Activated T-cell treated with anti-CD3 and anti-CD28 coated beads for 24 hours (primary cell): ENCODE measurements at regions not wholly inside any gene's neighbourhood (a gene's known extent, or its start where the extent isn't known, plus 50 kb on each side); places are given as distances from the start of the nearest gene placed in this dataset.
A peak's percentile ranks its signal among the peaks of the same experiment; 100 is the strongest.

ENCODE experiments used
- DNase-seq: peaks from one replicate; pipeline ENCODE4 v3.0.0-alpha.2; 2020; ENCODE audit warnings: low read depth

DNA sequence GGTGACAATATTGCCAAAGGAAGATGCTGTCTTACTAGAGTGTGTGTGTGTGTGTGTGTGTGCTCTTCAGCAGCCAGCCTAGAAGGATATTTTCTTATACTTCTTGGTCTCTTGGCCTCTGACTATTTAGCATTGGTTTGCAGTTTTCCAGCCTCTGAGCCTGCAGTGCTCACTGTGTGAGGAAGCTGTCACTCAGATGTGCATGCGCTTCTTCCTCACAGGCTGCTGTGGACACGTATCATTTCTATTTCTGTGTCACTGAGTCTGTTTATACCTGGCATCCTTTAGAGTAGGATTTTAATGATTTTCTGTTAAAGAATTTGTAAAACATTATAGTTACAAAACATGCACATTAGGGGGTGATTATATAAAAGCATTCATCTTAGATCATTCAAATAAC, 83.3 kb downstream of the ALDH8A1 start:
- no peak for DNase-seq

GRCh38 chr6:134864558-134864957, 85.3 kb downstream of the ALDH8A1 start:
- no peak for DNase-seq

DNA sequence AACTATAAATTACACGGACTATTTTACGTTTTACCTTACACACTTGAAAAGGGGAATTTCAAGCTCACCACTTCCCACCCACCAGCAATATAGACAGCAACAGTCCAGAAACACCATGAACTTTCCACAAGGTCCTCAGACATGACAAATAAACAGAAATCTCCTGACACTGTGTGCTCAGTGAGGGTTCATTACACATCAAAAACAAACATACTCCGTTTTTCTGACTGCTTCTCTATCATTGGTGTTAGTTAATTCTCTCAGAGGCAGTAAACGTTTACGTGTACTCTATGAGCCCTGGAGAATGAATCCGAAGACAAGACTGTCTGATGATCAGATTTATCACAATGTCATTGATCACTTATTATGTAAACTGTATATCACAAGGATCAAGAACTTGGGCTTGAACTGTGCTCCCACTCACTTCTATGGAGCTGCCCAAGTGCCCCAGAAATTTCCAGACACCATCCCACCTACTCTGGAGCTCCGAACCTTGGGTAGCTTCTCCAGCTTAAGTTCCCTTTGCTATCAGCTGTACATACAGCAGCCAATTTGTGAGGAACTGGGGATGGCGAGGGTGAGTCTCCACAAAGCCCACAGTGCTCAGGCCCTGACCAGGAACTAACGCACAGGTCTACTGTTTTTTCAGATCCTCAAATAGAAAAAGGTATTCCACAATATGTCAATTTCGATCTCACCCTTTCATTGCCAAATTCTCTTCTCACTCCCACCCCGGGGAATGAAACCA, 86.0 kb downstream of the ALDH8A1 start:
- DNase-seq, result no peak

DNA sequence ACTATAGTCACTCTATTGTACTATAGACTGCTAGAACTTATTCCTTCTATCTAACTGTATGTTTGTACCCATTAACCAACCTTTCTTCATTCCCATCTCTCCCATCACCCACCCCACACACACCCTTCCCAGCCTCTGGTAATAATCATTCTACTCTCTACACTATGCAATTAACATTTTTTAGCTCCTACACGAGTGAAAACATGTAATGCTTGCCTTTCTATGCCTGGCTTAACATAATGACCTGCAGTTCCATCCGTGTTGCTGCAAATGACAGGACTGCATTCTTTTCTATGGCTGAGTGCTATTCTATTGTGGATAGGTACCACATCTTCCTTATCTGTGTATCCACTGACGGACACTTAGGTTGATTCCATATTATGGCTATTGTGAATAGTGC, 95.5 kb downstream of the ALDH8A1 start:
- no peak for DNase-seq

DNA sequence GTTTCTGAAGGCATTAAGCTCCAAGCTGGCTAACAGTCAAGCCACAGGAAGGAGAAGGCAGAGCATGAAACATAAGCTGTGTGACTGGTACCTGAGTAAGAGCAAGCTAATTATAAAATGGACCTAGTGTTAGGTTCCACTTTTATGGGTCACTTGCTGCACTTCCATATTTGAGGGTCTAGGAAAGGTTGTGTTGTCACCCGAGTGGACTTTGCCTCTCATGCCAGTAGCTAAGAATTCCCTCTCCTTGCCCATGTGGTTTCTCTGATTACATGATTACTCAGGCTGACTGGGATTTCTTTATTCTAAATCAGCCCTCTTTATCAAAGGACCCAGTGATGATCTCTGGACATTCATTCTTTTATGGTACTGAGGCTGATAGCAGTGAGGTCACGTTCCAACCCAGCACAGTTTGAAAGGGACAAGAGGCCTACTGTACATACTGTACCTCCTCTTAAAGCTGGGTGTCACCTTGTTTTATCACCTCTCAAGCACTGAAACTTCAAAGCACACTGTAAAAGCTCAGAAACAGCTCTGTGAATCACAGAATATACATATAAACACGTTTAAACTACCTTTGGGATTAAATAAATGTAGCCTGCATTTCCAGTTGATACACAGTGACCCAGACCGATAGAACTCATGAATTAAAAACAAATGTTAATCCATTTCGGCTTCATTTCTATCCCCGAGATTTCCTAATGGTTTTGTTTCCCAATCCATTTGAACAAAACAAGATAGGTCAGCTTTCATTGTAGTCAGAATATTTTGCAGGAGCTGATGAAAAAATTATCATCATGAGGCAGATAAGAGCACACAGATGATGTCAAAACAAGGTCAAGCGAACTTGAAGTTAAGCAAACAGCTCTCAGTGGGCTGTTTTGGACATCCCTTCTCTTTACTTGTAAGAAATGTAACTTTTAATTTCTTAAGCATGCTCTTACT, 96.5 kb downstream of the ALDH8A1 start:
- DNase-seq, result no peak

DNA sequence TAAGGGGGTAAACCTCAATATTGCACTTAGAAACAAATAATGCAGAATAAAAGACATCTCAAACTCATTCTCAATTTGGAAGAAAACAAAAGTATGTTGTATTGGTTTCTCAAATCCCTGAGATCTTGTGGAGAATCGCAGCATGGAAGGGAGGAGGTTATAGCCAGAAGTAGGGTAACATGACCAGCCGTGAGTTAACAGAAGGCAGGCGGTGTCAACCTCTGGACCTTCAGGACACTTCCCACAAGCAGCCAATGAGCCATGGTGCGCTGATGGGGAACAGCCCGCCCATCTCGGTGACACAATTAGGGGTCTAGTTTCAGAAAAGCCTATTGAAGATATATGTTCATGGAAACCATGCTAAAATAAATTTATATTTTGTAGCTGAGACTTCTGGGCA, 98.4 kb downstream of the ALDH8A1 start:
- DNase-seq, result no peak

DNA sequence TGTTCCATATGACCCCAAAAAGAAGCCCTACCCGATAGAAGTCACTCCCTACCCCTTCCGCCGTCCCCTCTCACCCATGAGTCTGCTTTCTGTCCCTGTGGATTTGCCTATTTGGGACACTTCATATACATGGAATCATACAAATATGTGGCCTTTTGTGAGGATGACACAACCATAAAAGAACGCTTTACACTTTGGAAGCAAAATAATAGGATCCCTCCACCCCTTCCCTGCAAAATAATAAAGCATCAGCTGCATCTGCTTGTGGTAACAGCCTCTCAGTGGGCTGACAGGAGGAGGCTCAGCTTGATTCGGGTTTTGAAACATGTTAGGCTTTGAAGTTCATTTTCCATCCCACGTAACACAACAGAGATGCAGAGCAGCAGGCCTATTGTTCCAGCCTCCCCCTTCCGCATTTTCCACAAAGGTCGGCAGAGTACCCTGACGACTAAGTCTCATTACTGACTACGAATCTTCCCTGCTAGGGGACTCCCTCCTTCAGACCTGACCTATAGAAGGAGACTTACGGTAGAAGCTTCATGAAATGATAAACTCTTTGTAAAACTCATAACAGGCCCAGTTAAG, 99.1 kb downstream of the ALDH8A1 start:
- no peak for DNase-seq

DNA sequence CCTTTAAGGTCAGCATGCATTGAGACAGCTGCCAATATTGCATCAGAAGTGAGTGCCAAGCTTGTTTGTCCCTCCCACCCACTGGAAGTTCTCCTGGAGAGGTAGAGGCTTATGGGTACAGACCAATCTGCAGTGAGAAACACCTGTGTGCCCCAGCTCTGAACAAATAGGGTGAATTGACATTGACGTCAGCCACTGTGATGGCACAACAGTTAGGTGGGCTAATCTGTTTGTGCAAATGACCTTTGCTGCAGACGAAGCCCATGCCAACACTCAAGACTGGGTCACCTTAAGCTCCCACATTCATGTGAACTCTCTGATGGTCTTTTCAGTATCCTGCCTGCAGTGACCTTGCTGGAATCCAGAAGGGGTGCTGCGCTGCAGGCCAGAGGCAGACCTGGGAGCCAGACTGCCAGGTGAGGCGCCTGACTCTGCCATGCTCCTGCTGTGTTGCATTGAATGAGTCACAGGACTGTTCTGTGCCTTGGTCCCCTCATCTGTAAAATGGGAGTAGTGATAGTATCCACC, 99.9 kb downstream of the ALDH8A1 start:
- no peak for DNase-seq

DNA sequence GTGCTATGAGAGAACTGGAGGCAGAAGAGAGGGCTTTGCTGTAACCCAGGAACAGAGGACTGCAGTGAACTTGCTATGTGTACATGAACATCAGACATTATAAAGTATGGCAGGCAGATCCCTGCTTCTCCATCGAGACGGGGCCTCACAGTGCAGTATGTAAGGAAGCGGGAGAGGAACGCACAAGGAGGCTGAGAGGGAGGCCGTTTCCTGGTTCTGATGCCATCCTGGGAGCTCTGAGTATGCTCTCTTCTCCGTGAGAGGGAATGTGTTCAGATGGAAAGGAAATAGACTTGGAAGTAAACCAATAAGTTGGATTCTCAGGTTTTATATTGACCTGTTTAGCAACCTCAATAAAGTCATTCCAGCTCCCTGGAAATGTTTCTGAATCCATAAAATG, 101.8 kb downstream of the ALDH8A1 start:
- no peak for DNase-seq

GRCh38 chr6:134846865-134847264, 103.0 kb downstream of the ALDH8A1 start:
- DNase-seq, result no peak

- DNase-seq, result no peak
Measured at GRCh38 chr6:134846031-134846430, 103.9 kb downstream of the ALDH8A1 start.

DNA sequence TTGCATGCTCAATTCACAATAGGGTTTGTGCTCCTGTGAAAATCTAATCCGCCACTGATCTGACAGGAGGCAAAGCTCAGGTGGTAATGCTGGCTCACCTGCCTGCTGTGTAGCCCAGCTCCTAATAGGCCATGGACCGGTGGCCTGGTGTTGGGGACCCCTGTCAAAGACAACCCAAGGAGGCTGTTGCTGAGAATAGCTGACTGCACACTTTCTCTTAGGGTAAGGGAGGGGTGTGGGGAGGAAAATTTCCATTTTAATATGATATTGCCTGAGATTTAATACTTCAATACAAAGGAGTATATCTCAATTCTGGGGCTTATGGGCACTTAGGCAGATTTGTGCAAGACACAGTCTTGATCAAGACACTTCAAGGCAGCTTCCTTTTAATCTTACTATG, 105.8 kb downstream of the ALDH8A1 start:
- DNase-seq, result no peak

DNA sequence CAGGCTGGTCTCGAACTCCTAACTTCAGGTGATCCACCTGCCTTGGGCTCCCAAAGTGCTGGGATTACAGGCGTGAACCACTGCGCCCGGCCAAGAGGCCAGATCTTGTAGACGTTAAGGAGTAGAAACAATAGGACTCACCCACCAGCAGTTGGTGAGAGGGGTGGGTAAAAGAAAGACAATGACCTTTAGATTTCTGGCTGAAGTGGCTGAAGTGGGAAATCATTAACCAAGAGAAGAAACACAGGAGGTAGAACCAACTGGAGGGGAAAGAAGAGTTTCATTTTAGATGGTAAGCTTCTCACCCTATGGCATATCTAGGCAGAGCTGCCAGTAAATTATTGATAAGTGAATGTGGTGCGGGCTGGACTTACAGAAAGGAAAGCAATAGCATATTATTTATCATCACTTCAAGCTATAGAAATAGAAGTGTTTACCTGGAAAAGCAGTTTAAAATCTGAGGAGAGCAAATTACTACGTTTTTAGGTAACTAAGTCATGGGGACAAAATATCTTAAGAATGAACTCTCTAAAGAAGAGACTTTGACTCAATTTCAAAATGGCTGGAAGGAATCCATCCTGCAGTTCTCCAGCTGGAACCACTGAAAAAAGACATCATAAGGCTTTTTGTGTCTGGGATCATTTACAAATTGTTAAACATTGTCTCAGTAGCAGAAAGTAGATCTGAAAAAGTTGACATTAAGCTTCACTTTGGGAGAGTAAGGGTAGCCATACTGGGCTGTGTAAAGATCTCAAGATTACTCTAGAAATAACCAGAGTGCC, 109.6 kb downstream of the ALDH8A1 start:
- no peak for DNase-seq

- no peak for DNase-seq
Measured at GRCh38 chr6:134835993-134836392, 113.9 kb downstream of the ALDH8A1 start.

- DNase-seq, result no peak
Measured at GRCh38 chr6:134830940-134831339, 119.0 kb downstream of the ALDH8A1 start.

DNA sequence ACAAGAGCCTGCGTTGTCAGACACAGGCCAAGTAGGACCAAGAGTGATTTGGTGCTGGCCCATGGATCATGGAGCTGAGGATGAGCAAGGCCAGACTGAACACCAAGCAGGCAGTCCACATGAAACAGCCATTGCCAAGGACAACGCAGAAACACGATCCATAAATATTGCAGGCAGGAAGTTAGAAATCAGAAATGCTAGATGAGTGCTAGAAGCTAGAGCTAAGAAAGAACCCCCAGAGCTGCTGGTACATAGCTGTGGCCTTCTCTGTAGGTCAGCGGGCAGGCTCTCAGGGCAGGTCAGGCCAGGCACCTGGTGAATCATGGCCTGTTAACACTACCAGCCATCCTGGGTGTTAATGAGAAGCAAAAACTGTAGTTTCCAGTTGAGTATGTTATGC, 119.7 kb downstream of the ALDH8A1 start:
- DNase-seq, result no peak

DNA sequence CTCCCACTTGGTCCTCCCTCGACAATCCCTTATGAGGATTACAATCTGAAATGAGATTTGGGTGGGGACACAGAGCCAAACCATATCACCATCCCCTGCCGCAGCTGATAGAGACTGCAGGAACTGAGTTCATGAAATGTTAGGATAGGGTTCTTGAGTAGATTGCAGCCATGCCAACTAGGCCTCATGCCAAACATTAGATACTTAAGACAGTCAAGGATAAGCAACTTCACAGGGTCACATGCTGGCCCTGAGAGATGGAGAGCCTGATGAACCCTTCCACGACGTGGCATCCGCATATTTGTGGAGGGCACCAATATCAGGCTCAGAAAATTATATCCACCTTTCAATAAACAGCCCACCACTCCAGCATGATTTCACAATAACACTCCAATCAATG, 121.3 kb downstream of the ALDH8A1 start:
- DNase-seq, result no peak

GRCh38 chr6:134826889-134827737, 122.8 kb downstream of the ALDH8A1 start:
- no peak for DNase-seq

GRCh38 chr6:134823710-134824034, 126.2 kb downstream of the ALDH8A1 start:
- no peak for DNase-seq

GRCh38 chr6:134822920-134823709, 126.8 kb downstream of the ALDH8A1 start:
- DNase-seq, result peak; percentile 17
